ENCODE measurements at regions not wholly inside any gene's neighbourhood (a gene's known extent, or its start where the extent isn't known, plus 50 kb on each side); places are given as distances from the start of the nearest gene placed in this dataset.
"Not testable (repeated sequence)": the region's sequence is repeated elsewhere in the genome, so short reads cannot be mapped to it uniquely, and the experiment has no call there.

DNA sequence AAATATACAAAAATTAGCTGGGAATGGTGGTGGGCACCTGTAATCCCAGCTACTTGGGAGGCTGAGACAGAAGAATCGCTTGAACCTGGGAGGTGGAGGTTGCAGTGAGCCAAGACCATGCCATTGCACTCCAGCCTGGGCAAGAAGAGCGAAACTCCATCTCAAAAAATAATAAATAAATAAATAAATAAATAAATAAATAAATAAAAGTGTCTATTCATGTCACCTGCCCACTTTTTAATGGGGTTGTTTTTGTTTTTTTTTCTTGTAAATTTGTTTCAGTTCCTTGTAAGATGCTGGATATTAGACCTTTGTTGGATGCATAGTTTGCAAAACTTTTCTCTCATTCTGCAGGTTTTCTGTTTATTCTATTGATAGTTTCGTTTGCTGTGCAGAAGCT, 71.9 kb upstream of the KCNAB1 start:
- H3K36me3 Mint-ChIP-seq; POLR2A ChIA-PET (ENCODE audit: partially characterized antibody): not testable (repeated sequence)
- intact Hi-C loops (cut with micrococcal nuclease): loop anchor here (5.0 to 10.0 kb wide), 3 partner anchors 496 to 1524 kb away; no protein-coding TSS in a partner anchor

DNA sequence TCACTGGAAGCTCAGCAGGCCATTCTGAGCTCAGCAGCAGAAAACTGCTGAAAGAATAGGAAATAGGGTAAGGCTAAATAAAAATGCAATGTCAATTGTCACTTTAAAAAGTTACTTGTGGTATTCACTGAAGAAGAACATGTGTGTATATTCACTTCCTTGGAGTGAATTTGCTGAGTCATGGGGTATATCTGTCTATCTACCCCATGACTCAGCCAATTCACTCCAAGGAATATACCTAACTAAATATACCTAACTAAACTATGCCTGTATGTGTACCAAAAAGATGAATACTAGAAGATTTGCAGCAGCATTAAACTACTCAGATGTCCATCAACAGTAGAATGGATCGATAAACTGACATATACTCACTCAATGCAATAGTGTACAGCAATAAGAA, 69.5 kb upstream of the KCNAB1 start:
- H3K36me3 ChIP-seq (ENCODE audit: insufficient read depth, low read length): no peaks in the 10 kb centered on the region
- no peak overlapping the region for H3K4me3 ChIP-seq (ENCODE audit: low read length in 2 of 2)
- no peak for DNase-seq
- Mint-ChIP-seq H3K36me3 (no peaks in the 10 kb centered on the region), H3K27me3 (peaks cover 8 to 9% of the 10 kb centered on the region in 2 donors), H3K4me1 (no peaks in the 10 kb centered on the region), H3K4me3 (no peak overlapping the region), H3K27ac (no peak overlapping the region), H3K9me3 (no peaks in the 10 kb centered on the region)
- intact Hi-C loops (cut with micrococcal nuclease): no loop called here
- no peaks in the 10 kb centered on the region for H3K27me3 ChIP-seq (ENCODE audit: insufficient read depth, low read length)
- no peaks in the 10 kb centered on the region for H3K9me3 ChIP-seq (ENCODE audit: control insufficient read depth in 1 of 2, low read length in 2 of 2)
- no peaks in the 10 kb centered on the region for H3K4me1 ChIP-seq (ENCODE audit: insufficient read depth, low read length)
- no peak overlapping the region for H3K27ac ChIP-seq (ENCODE audit: low read depth, low read length)
- CTCF ChIA-PET (ENCODE audit: partially characterized antibody): no interaction called here
- POLR2A ChIA-PET (ENCODE audit: partially characterized antibody): no interaction called here

More for the DNA sequence above, 71.9 kb upstream of the KCNAB1 start:
- not testable (repeated sequence) for H3K4me1 ChIP-seq (ENCODE audit: insufficient read depth, low read length); H3K4me3 Mint-ChIP-seq; H3K36me3 ChIP-seq (ENCODE audit: insufficient read depth, low read length); H3K9me3 ChIP-seq (ENCODE audit: control insufficient read depth in 1 of 2, low read length in 2 of 2); DNase-seq; H3K27ac ChIP-seq (ENCODE audit: low read depth, low read length); H3K27me3 ChIP-seq (ENCODE audit: insufficient read depth, low read length); H3K4me1 Mint-ChIP-seq; H3K27ac Mint-ChIP-seq; H3K27me3 Mint-ChIP-seq; H3K4me3 ChIP-seq (ENCODE audit: low read length in 2 of 2); H3K9me3 Mint-ChIP-seq
- CTCF ChIA-PET (ENCODE audit: partially characterized antibody): interaction anchor here (1.2 kb wide), 1 partner anchor 9 kb away, joined by 3 read pairs; no protein-coding TSS in a partner anchor

DNA sequence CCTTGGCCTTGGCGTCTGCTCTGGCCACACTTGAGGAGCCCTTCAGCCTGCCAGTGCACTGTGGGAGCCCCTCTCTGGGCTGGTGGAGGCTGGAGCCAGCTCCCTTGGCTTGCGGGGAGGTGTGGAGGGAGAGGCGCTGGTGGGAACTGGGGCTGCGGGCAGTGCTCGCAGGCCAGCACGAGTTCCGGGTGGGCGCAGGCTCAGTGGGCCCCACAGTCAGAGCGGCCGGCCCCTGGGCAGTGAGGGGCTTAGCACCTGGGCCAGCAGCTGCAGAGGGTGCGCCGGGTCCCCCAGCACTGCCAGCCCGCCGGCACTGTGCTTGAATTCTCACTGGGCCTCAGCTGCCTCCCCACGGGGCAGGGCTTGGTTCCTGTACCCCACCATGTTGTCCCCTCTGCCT, 68.7 kb upstream of the KCNAB1 start:
- Mint-ChIP-seq H3K27ac (no peak overlapping the region), H3K4me1 (no peaks in the 10 kb centered on the region)

DNA sequence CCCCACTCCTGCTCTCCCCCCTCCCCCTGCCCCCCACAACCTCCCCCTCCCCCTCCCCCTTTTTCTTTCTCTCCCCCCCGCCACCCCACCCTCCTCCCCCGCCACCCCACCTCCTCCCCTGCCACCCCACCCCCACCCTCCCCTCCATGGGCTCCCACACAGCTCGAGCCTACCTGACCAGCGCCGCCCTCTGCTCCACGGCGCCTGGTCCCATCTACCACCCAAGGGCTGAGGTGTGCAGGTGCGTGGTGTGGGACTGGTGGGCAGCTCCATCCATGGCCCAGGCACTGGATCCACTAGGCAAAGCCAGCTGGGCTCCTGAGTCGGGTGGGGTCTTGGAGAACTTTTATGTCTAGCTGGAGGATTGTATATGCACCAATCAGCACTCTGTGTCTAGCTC, 68.3 kb upstream of the KCNAB1 start:
- no peak for DNase-seq
- no peak overlapping the region for H3K4me3 ChIP-seq (ENCODE audit: low read length in 2 of 2)
- H3K4me1 ChIP-seq (ENCODE audit: insufficient read depth, low read length): no peaks in the 10 kb centered on the region
- intact Hi-C loops (cut with micrococcal nuclease): no loop called here
- Mint-ChIP-seq H3K27ac (no peak overlapping the region), H3K9me3 (no peaks in the 10 kb centered on the region), H3K4me3 (no peak overlapping the region), H3K4me1 (no peaks in the 10 kb centered on the region), H3K27me3 (peaks cover 8 to 13% of the 10 kb centered on the region in 2 donors), H3K36me3 (no peaks in the 10 kb centered on the region)
- no peaks in the 10 kb centered on the region for H3K36me3 ChIP-seq (ENCODE audit: insufficient read depth, low read length)
- CTCF ChIA-PET (ENCODE audit: partially characterized antibody): interaction anchor here (0.8 kb wide), 1 partner anchor 14 kb away, joined by 3 read pairs; no protein-coding TSS in a partner anchor
- POLR2A ChIA-PET (ENCODE audit: partially characterized antibody): no interaction called here
- no peaks in the 10 kb centered on the region for H3K27me3 ChIP-seq (ENCODE audit: insufficient read depth, low read length)
- no peaks in the 10 kb centered on the region for H3K9me3 ChIP-seq (ENCODE audit: control insufficient read depth in 1 of 2, low read length in 2 of 2)
- H3K27ac ChIP-seq (ENCODE audit: low read depth, low read length): no peak overlapping the region

More for the DNA sequence above, 68.7 kb upstream of the KCNAB1 start:
- Mint-ChIP-seq H3K27me3 (peaks cover 8 to 13% of the 10 kb centered on the region in 2 donors), H3K9me3 (no peaks in the 10 kb centered on the region), H3K36me3 (no peaks in the 10 kb centered on the region), H3K4me3 (no peak overlapping the region)
- ChIA-PET CTCF (ENCODE audit: partially characterized antibody) (no interaction called here), POLR2A (ENCODE audit: partially characterized antibody) (no interaction called here)
- Histone ChIP-seq H3K4me3 (ENCODE audit: low read length in 2 of 2) (no peak overlapping the region), H3K4me1 (ENCODE audit: insufficient read depth, low read length) (no peaks in the 10 kb centered on the region), H3K9me3 (ENCODE audit: control insufficient read depth in 1 of 2, low read length in 2 of 2) (no peaks in the 10 kb centered on the region), H3K27ac (ENCODE audit: low read depth, low read length) (no peak overlapping the region), H3K27me3 (ENCODE audit: insufficient read depth, low read length) (no peaks in the 10 kb centered on the region), H3K36me3 (ENCODE audit: insufficient read depth, low read length) (no peaks in the 10 kb centered on the region)
- no peak for DNase-seq
- intact Hi-C loops (cut with micrococcal nuclease): no loop called here

DNA sequence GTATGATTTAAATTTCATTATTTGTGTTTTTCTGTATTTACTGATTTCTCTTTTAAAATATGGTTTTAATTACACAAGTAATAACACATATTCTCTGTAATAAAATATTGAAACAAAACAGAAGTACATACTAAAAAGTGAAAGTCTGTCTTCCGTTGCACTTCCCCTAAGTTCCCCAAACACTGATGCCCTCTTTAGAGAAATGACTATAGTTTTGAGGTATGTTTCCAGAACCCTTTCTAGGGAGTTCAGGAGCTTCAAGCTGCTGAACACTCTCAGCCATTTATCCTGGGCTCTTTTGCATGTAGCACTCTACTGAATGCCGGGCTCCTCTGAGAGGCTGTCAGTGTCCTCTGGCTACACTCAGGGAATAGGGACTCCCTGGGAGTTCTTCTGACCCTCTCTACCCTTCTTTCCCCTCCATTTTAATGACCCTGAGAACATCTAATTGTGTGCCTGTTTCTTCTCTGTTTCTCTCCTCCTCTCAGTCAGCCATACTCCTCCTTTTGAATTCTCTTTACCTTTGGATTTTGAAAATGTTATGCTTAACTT, 60.4 kb upstream of the KCNAB1 start:
- Histone ChIP-seq H3K27ac (ENCODE audit: low read depth, low read length) (no peak overlapping the region), H3K4me1 (ENCODE audit: insufficient read depth, low read length) (no peaks in the 10 kb centered on the region), H3K36me3 (ENCODE audit: insufficient read depth, low read length) (no peaks in the 10 kb centered on the region), H3K27me3 (ENCODE audit: insufficient read depth, low read length) (no peaks in the 10 kb centered on the region), H3K9me3 (ENCODE audit: control insufficient read depth in 1 of 2, low read length in 2 of 2) (no peaks in the 10 kb centered on the region), H3K4me3 (ENCODE audit: low read length in 2 of 2) (no peak overlapping the region)
- no peak overlapping the region for H3K27ac Mint-ChIP-seq
- peaks cover 0 to 2% (median 0%) of the 10 kb centered on the region in 8 donors for H3K9me3 Mint-ChIP-seq
- DNase-seq: no peak
- CTCF ChIA-PET (ENCODE audit: partially characterized antibody): no interaction called here
- peaks cover 5 to 10% of the 10 kb centered on the region in 2 donors for H3K27me3 Mint-ChIP-seq
- H3K4me3 Mint-ChIP-seq: no peak overlapping the region
- H3K36me3 Mint-ChIP-seq: no peaks in the 10 kb centered on the region
- peaks cover 0 to 1% (median 0%) of the 10 kb centered on the region in 4 donors for H3K4me1 Mint-ChIP-seq
- intact Hi-C loops (cut with micrococcal nuclease): no loop called here
- POLR2A ChIA-PET (ENCODE audit: partially characterized antibody): no interaction called here

DNA sequence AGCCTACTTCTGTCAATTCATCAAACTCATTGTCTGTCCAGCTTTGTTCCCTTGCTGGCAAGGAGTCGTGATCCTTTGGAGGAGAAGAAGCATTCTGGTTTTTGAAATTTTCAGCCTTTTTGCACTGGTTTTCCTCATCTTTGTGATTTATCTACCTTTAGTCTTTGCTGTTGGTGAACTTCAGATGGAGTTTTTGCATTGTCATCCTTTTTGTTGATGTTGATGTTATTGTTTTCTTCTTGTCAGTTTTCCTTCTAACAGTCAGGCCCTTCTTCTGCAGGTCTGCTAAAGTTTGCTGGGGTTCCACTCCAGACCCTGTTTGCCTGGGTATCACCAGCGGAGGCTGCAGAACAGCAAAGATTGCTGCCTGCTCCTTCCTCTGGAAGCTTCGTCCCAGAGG, 52.2 kb upstream of the KCNAB1 start:
- H3K4me3 ChIP-seq (ENCODE audit: low read length in 2 of 2); H3K9me3 Mint-ChIP-seq; intact Hi-C loops (cut with micrococcal nuclease); H3K36me3 Mint-ChIP-seq; H3K27me3 ChIP-seq (ENCODE audit: insufficient read depth, low read length); H3K27ac ChIP-seq (ENCODE audit: low read depth, low read length); H3K9me3 ChIP-seq (ENCODE audit: control insufficient read depth in 1 of 2, low read length in 2 of 2); H3K36me3 ChIP-seq (ENCODE audit: insufficient read depth, low read length); DNase-seq; H3K4me1 Mint-ChIP-seq; H3K4me1 ChIP-seq (ENCODE audit: insufficient read depth, low read length); CTCF ChIA-PET (ENCODE audit: partially characterized antibody); POLR2A ChIA-PET (ENCODE audit: partially characterized antibody); H3K27ac Mint-ChIP-seq; H3K4me3 Mint-ChIP-seq: not testable (repeated sequence)
- H3K27me3 Mint-ChIP-seq: peaks cover 14 to 21% of the 10 kb centered on the region in 2 donors

DNA sequence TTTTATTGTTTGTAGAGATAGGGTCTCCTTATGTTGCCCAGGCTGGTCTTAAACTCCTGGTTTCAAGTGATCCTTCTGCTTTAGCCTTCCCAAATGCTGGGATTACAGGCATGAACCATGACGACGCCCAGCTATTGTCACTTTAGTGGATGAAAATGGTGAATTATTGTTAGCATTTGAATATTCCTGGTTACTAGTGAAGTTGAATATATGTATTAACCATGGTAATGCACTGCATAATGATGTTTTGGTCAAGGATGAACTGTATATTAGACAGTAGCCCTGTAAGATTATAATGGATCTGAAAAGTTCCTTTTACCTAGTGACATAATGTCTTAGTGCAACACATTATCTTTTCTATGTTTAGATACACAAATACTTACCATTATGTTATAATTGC, 50.4 kb upstream of the KCNAB1 start:
- POLR2A ChIA-PET (ENCODE audit: partially characterized antibody): no interaction called here
- peaks cover 13 to 21% of the 10 kb centered on the region in 2 donors for H3K27me3 Mint-ChIP-seq
- no peaks in the 10 kb centered on the region for H3K36me3 ChIP-seq (ENCODE audit: insufficient read depth, low read length)

More for the DNA sequence above, 50.4 kb upstream of the KCNAB1 start:
- Mint-ChIP-seq H3K36me3 (no peaks in the 10 kb centered on the region), H3K4me3 (no peak overlapping the region), H3K4me1 (no peaks in the 10 kb centered on the region), H3K27ac (no peak overlapping the region), H3K9me3 (no peaks in the 10 kb centered on the region)
- no peak overlapping the region for H3K27ac ChIP-seq (ENCODE audit: low read depth, low read length)
- intact Hi-C loops (cut with micrococcal nuclease): no loop called here
- DNase-seq: no peak
- H3K27me3 ChIP-seq (ENCODE audit: insufficient read depth, low read length): no peaks in the 10 kb centered on the region
- no peaks in the 10 kb centered on the region for H3K9me3 ChIP-seq (ENCODE audit: control insufficient read depth in 1 of 2, low read length in 2 of 2)
- H3K4me1 ChIP-seq (ENCODE audit: insufficient read depth, low read length): no peaks in the 10 kb centered on the region
- CTCF ChIA-PET (ENCODE audit: partially characterized antibody): interaction anchor here (1.0 kb wide), 1 partner anchor 26 kb away, joined by 4 read pairs; no protein-coding TSS in a partner anchor
- no peak overlapping the region for H3K4me3 ChIP-seq (ENCODE audit: low read length in 2 of 2)
